Endothelial cell of umbilical vein (primary cell): ENCODE measurements at regions not wholly inside any gene's neighbourhood (a gene's known extent, or its start where the extent isn't known, plus 50 kb on each side); places are given as distances from the start of the nearest gene placed in this dataset.

Experiments
- BruUV-seq: library from RNA; stranded (reverse); fragments of 400-500 nt; replicated peaks from 2 replicates; lab custom pipeline; 2021; lab: Mats Ljungman, UMichigan
- CTCF ChIA-PET: fragments of 300-600, 350-600 bp; sonication (Branson Sonifier 250); formaldehyde crosslinking; loops from one replicate; lab custom pipeline; 2021; ENCODE audit warnings: antibody characterized with exemption, inconsistent platforms; lab: Charles Lee
- POLR2A ChIA-PET: fragments of 300-600, 350-600 bp; sonication (Branson Sonifier 250); formaldehyde crosslinking; loops from one replicate; lab custom pipeline; 2021; ENCODE audit warnings: antibody characterized with exemption, inconsistent platforms; lab: Charles Lee
- DNase-seq: peaks from one replicate; pipeline ENCODE4 v3.0.0-alpha.2; 2011; ENCODE audit warnings: low read depth, low spot score
- FAIRE-seq: peaks from 2 replicates; lab custom pipeline; 2011; peaks lifted over from hg19 to GRCh38; lab: Jason Lieb, UNC
- H2AFZ ChIP-seq: 2 replicates; pipeline ENCODE4 v1.6.0; 2012; ENCODE audit warnings: low read depth, low read length, control low read depth, inconsistent platforms
- H3K27ac ChIP-seq: 2 replicates; pipeline ENCODE4 v1.5.1; 2011; ENCODE audit warnings: low read depth, mild to moderate bottlenecking, control low read depth, low read length, moderate library complexity; ENCODE audit not compliant: insufficient read depth
- H3K27me3 ChIP-seq, 2 experiments: 2 replicates each; pipeline versions ENCODE4 v1.6.0 to v1.6.1; 2011; ENCODE audit warnings: low read length in 2 of 2, mixed read lengths in 1 of 2; ENCODE audit not compliant: control insufficient read depth in 2 of 2, insufficient read depth in 2 of 2
- H3K36me3 ChIP-seq, 2 experiments: 2 replicates in 1 of 2; 3 replicates in 1 of 2; pipeline ENCODE4 v1.5.1; 2011; ENCODE audit warnings: low read length in 2 of 2, mild to moderate bottlenecking in 1 of 2, moderate library complexity in 1 of 2; ENCODE audit not compliant: control insufficient read depth in 2 of 2, insufficient read depth in 2 of 2; ENCODE audit errors: extremely low read depth in 1 of 2
- H3K4me1 ChIP-seq: 3 replicates; pipeline ENCODE4 v1.5.1; 2011; ENCODE audit warnings: mild to moderate bottlenecking, low read length; ENCODE audit not compliant: control insufficient read depth, insufficient read depth; ENCODE audit errors: extremely low read depth
- H3K4me2 ChIP-seq: 2 replicates; pipeline ENCODE4 v1.6.1; 2011; ENCODE audit warnings: low read length, control low read depth, mixed read lengths; ENCODE audit not compliant: insufficient read depth
- H3K4me3 ChIP-seq, 3 experiments: fragments of 200-600 bp in 1 of 3; sonication (generic), shearing (Covaris generic) in 1 of 3; replicated peaks in 1 of 3; 2 replicates each; pipeline ENCODE4 v1.5.1; 2011 to 2016; ENCODE audit warnings: control low read depth in 3 of 3, low read length in 3 of 3, mild to moderate bottlenecking in 2 of 3, inconsistent platforms in 1 of 3, low read depth in 1 of 3, moderate library complexity in 1 of 3; ENCODE audit not compliant: insufficient read depth in 1 of 3
- H3K79me2 ChIP-seq: 2 replicates; pipeline ENCODE4 v1.6.0; 2012; ENCODE audit warnings: low read length, inconsistent platforms; ENCODE audit not compliant: control insufficient read depth, insufficient read depth
- H3K9ac ChIP-seq: replicated peaks from 2 replicates; pipeline ENCODE3; 2011; ENCODE audit warnings: low read length, control low read depth; ENCODE audit not compliant: insufficient read depth; ENCODE audit errors: extremely low read depth
- H3K9me1 ChIP-seq: replicated peaks from 3 replicates; pipeline ENCODE4 v1.6.0; 2011; ENCODE audit warnings: mild to moderate bottlenecking, low read length; ENCODE audit not compliant: control insufficient read depth, insufficient read depth; ENCODE audit errors: extremely low read depth
- H3K9me3 ChIP-seq: replicated peaks from 2 replicates; pipeline ENCODE4 v1.5.1; 2012; ENCODE audit warnings: low read length, inconsistent platforms; ENCODE audit not compliant: control insufficient read depth, insufficient read depth
- H4K20me1 ChIP-seq: replicated peaks from 2 replicates; pipeline ENCODE3; 2011; ENCODE audit warnings: mild to moderate bottlenecking, low read length; ENCODE audit not compliant: control insufficient read depth, insufficient read depth; ENCODE audit errors: extremely low read depth
- CTCF ChIP-seq, 2 donors: IDR thresholded peaks; 1 replicate in 1 of 2; 2 replicates in 1 of 2; pipeline ENCODE4 v1.5.1; 2011; ENCODE audit warnings: low read length in 2 of 2, mild to moderate bottlenecking in 2 of 2, moderate library complexity in 2 of 2, control low read depth in 1 of 2, inconsistent platforms in 1 of 2, low read depth in 1 of 2; ENCODE audit not compliant: insufficient read depth in 1 of 2; ENCODE audit errors: extremely low read depth in 1 of 2
- EZH2 ChIP-seq: IDR thresholded peaks from 2 replicates; pipeline ENCODE4 v1.6.1; 2012; ENCODE audit warnings: borderline replicate concordance, low read depth, mild to moderate bottlenecking, moderate library complexity, low read length, inconsistent platforms; ENCODE audit not compliant: severe bottlenecking
- FOS ChIP-seq: IDR thresholded peaks from 2 replicates; pipeline ENCODE4 v1.6.1; 2011; ENCODE audit warnings: mild to moderate bottlenecking, low read length, moderate library complexity, borderline replicate concordance; ENCODE audit not compliant: insufficient read depth
- GATA2 ChIP-seq: IDR thresholded peaks from 2 replicates; pipeline ENCODE4 v1.7.0; 2011; ENCODE audit warnings: low read depth, mild to moderate bottlenecking, moderate library complexity, mixed read lengths, low read length; ENCODE audit not compliant: insufficient read length, insufficient read depth
- JUN ChIP-seq: IDR thresholded peaks from 2 replicates; pipeline ENCODE4 v1.6.1; 2011; ENCODE audit warnings: borderline replicate concordance, low read depth; ENCODE audit not compliant: insufficient read length, insufficient read depth
- MAX ChIP-seq: IDR thresholded peaks from 2 replicates; pipeline ENCODE4 v1.6.1; 2011; ENCODE audit not compliant: insufficient read depth, insufficient read length
- MYC ChIP-seq: IDR thresholded peaks from one replicate; pipeline ENCODE4 v1.6.1; 2011; ENCODE audit warnings: mild to moderate bottlenecking, low read depth, low read length
- POLR2A ChIP-seq: IDR thresholded peaks from 2 replicates; pipeline ENCODE4 v1.6.1; 2012; ENCODE audit warnings: low read depth, mild to moderate bottlenecking, control low read depth, low read length
- POLR2AphosphoS5 ChIP-seq: IDR thresholded peaks from 2 replicates; pipeline ENCODE4 v1.6.1; 2012; ENCODE audit warnings: low read depth, mild to moderate bottlenecking, control low read depth, low read length, moderate library complexity; ENCODE audit not compliant: insufficient read depth
- dilution Hi-C: fragments of 300-500 bp; cut with MboI; formaldehyde crosslinking; loops from one replicate; pipeline ENCODE4 v1.15.0; 2019; ENCODE audit warnings: low sequenced_read_pairs; ENCODE audit not compliant: extremely low pct_ligation_motif_present
- intact Hi-C: fragments of 100-400 bp; cut with micrococcal nuclease; formaldehyde crosslinking; loops from one replicate; pipeline ENCODE4 v1.10.0; 2022

GRCh38 chr14:54285030-54285429 lies 111.8 kb upstream of the CDKN3 start:
- FAIRE-seq = no peak
- no peak overlapping the region for H3K4me2 ChIP-seq
- BruUV-seq = no TSS peak
- H3K9me1 ChIP-seq = no peaks in the 10 kb centered on the region
- H2AFZ ChIP-seq = no peak overlapping the region
- H3K27me3 ChIP-seq = no peaks in the 10 kb centered on the region
- H3K9ac ChIP-seq = no peak overlapping the region
- intact Hi-C loops (no loop called here), dilution Hi-C loops (no loop called here)
- TF ChIP-seq MYC = no peak
- no peak for TF ChIP-seq POLR2A
- no peak for TF ChIP-seq JUN
- no peak for TF ChIP-seq MAX
- TF ChIP-seq CTCF (IDR thresholded peaks at IDR 0.05; ENCODE audit: extremely low read depth in 1 of 2, insufficient read depth in 1 of 2, low read depth in 1 of 2, low read length in 2 of 2) = no peak
- no peak for TF ChIP-seq POLR2AphosphoS5
- TF ChIP-seq FOS = no peak
- no peak for TF ChIP-seq EZH2
- no peak for TF ChIP-seq GATA2
- CTCF ChIA-PET = no interaction called here
- H3K4me3 ChIP-seq = no peak overlapping the region
- H3K9me3 ChIP-seq = no peaks in the 10 kb centered on the region
- POLR2A ChIA-PET = no interaction called here
- H4K20me1 ChIP-seq = no peaks in the 10 kb centered on the region
- H3K27ac ChIP-seq = no peak overlapping the region
- DNase-seq = no peak
- no peaks in the 10 kb centered on the region for H3K36me3 ChIP-seq
- H3K4me1 ChIP-seq = no peaks in the 10 kb centered on the region
- no peaks in the 10 kb centered on the region for H3K79me2 ChIP-seq
